Right cardiac atrium (tissue), 5 donors: ENCODE measurements at regions not wholly inside any gene's neighbourhood (a gene's known extent, or its start where the extent isn't known, plus 50 kb on each side); places are given as distances from the start of the nearest gene placed in this dataset.

Experiments used
- ATAC-seq, 2 donors: fragments of 200-7000 bp; cut with Tn5 transposase; one replicate each; pipeline versions ENCODE4 v1.8.0 to v1.9.1; 2020; ENCODE audit warnings: moderate library complexity in 2 of 2, mild to moderate bottlenecking in 1 of 2
- DNase-seq, 3 donors: peaks; one replicate each; pipeline ENCODE4 v3.0.0-alpha.2; 2020
- H3K27ac ChIP-seq: one replicate; pipeline ENCODE4 v1.5.1; 2013; ENCODE audit warnings: mild to moderate bottlenecking, low read length, control low read depth, moderate library complexity
- H3K27me3 ChIP-seq: one replicate; pipeline ENCODE4 v1.6.1; 2013; ENCODE audit not compliant: control insufficient read depth, insufficient read depth
- H3K4me1 ChIP-seq: one replicate; pipeline ENCODE4 v1.6.1; 2013; ENCODE audit warnings: low read length; ENCODE audit not compliant: control insufficient read depth, insufficient read depth
- H3K4me3 ChIP-seq: one replicate; pipeline ENCODE4 v1.5.1; 2013; ENCODE audit warnings: low read length, control low read depth
- H3K9me3 ChIP-seq: one replicate; pipeline ENCODE4 v1.6.1; 2013; ENCODE audit warnings: low read length; ENCODE audit not compliant: control insufficient read depth
- WGBS: extraction: QIAGEN DNeasy Blood & Tissue Kit; methylation state at CpG from one replicate; pipeline ENCODE4 v1.1.7; 2013; 5-methylcytosine and 5-hydroxymethylcytosine counted together
- intact Hi-C, 4 donors: fragments of 100-400 bp; cut with DNase I; formaldehyde crosslinking; loops; one replicate each; pipeline versions ENCODE4 v1.11.0 to v1.14.0; 2022 to 2023
- donor health status: healthy with polysubstance abuse.
- donor health status: DM: no; HTN: yes; CAD: no.
- donor health status: DM: no; HTN: no; CAD: no.
- donor health status: DM: no; HTN: yes; CAD: no; lungs with severe emphysema.
- donor health status: DM: yes; HTN: yes; CAD: no.

- intact Hi-C loops, result loop anchor here in 1 of 4 donors (10.0 kb wide), 1 partner anchor 248 kb away; no protein-coding TSS in a partner anchor
Observed at GRCh38 chr7:113412410-113412809, 294.1 kb upstream of the SMIM30 start.

GRCh38 chr7:113410796-113411195 lies 292.4 kb upstream of the SMIM30 start:
- 74% methylated on average over 1 of the region's 1 CpG for WGBS
- DNase-seq, result no peak
- no peak for ATAC-seq
- no peaks in the 10 kb centered on the region for H3K27me3 ChIP-seq
- no peak overlapping the region for H3K4me3 ChIP-seq
- H3K27ac ChIP-seq, result no peak overlapping the region
- no peaks in the 10 kb centered on the region for H3K4me1 ChIP-seq
- H3K9me3 ChIP-seq, result no peaks in the 10 kb centered on the region
- intact Hi-C loops, result loop anchor here in 1 of 4 donors (10.0 kb wide), 1 partner anchor 246 kb away; no protein-coding TSS in a partner anchor

More at GRCh38 chr7:113412410-113412809, 294.1 kb upstream of the SMIM30 start:
- Histone ChIP-seq H3K4me1 (no peaks in the 10 kb centered on the region), H3K9me3 (no peaks in the 10 kb centered on the region), H3K27ac (no peak overlapping the region), H3K4me3 (no peak overlapping the region), H3K27me3 (no peaks in the 10 kb centered on the region)
- ATAC-seq (no peak), DNase-seq (no peak)
- 92% methylated on average over 1 of the region's 1 CpG for WGBS

- no peak for DNase-seq
- Histone ChIP-seq H3K4me3 (no peak overlapping the region), H3K4me1 (no peaks in the 10 kb centered on the region), H3K27ac (no peak overlapping the region), H3K27me3 (no peaks in the 10 kb centered on the region), H3K9me3 (no peaks in the 10 kb centered on the region)
- intact Hi-C loops, result loop anchor here in 1 of 4 donors (10.0 kb wide), 1 partner anchor 296 kb away; no protein-coding TSS in a partner anchor
- no peak for ATAC-seq
- 53% methylated on average over 1 of the region's 1 CpG for WGBS
Observed at GRCh38 chr7:113408999-113409398, 290.6 kb upstream of the SMIM30 start.

- Histone ChIP-seq H3K9me3 (no peaks in the 10 kb centered on the region), H3K27ac (no peak overlapping the region), H3K4me1 (no peaks in the 10 kb centered on the region), H3K27me3 (no peaks in the 10 kb centered on the region), H3K4me3 (no peak overlapping the region)
- intact Hi-C loops, result loop anchor here in 1 of 4 donors (10.0 kb wide), 1 partner anchor 299 kb away; no protein-coding TSS in a partner anchor
- 86% methylated on average over 4 of the region's 4 CpGs for WGBS
- DNase-seq, result no peak
- ATAC-seq, result no peak
Observed at GRCh38 chr7:113405296-113406056, 287.1 kb upstream of the SMIM30 start.

- Histone ChIP-seq H3K27me3 (no peaks in the 10 kb centered on the region), H3K27ac (no peak overlapping the region), H3K4me3 (no peak overlapping the region), H3K9me3 (no peaks in the 10 kb centered on the region), H3K4me1 (no peaks in the 10 kb centered on the region)
- no peak for ATAC-seq
- DNase-seq, result no peak
- intact Hi-C loops, result loop anchor here in 1 of 4 donors (10.0 kb wide), 1 partner anchor 301 kb away; no protein-coding TSS in a partner anchor
- WGBS, result 60% methylated on average over 8 of the region's 8 CpGs
Observed at GRCh38 chr7:113404245-113404644, 285.9 kb upstream of the SMIM30 start.

- ATAC-seq, result no peak
- DNase-seq, result no peak
- H3K9me3 ChIP-seq, result no peaks in the 10 kb centered on the region
- intact Hi-C loops, result loop anchor here in 1 of 4 donors (10.0 kb wide), 1 partner anchor 302 kb away; no protein-coding TSS in a partner anchor
- no peak overlapping the region for H3K4me3 ChIP-seq
- no peak overlapping the region for H3K27ac ChIP-seq
- H3K4me1 ChIP-seq, result no peaks in the 10 kb centered on the region
- no peaks in the 10 kb centered on the region for H3K27me3 ChIP-seq
Observed at GRCh38 chr7:113402482-113402881, 284.1 kb upstream of the SMIM30 start.

GRCh38 chr7:113402005-113402404 lies 283.7 kb upstream of the SMIM30 start:
- Histone ChIP-seq H3K27me3 (no peaks in the 10 kb centered on the region), H3K9me3 (no peaks in the 10 kb centered on the region), H3K4me1 (no peaks in the 10 kb centered on the region), H3K4me3 (no peak overlapping the region), H3K27ac (no peak overlapping the region)
- ATAC-seq, result no peak
- intact Hi-C loops, result loop anchor here in 1 of 4 donors (10.0 kb wide), 1 partner anchor 303 kb away; no protein-coding TSS in a partner anchor
- no peak for DNase-seq
- 38% methylated on average over 2 of the region's 2 CpGs for WGBS

GRCh38 chr7:113394856-113395255 lies 276.5 kb upstream of the SMIM30 start:
- no peaks in the 10 kb centered on the region for H3K4me1 ChIP-seq
- H3K27me3 ChIP-seq, result no peaks in the 10 kb centered on the region
- no peaks in the 10 kb centered on the region for H3K9me3 ChIP-seq
- ATAC-seq (no peak), DNase-seq (no peak)
- no peak overlapping the region for H3K4me3 ChIP-seq
- intact Hi-C loops, result no loop called here
- 70% methylated on average over 3 of the region's 3 CpGs for WGBS
- no peak overlapping the region for H3K27ac ChIP-seq

GRCh38 chr7:113392841-113393540 lies 274.6 kb upstream of the SMIM30 start:
- Histone ChIP-seq H3K4me1 (no peaks in the 10 kb centered on the region), H3K4me3 (no peak overlapping the region), H3K9me3 (no peaks in the 10 kb centered on the region), H3K27me3 (no peaks in the 10 kb centered on the region), H3K27ac (no peak overlapping the region)
- DNase-seq (no peak), ATAC-seq (no peak)
- intact Hi-C loops, result no loop called here
- WGBS, result 53% methylated on average over 2 of the region's 2 CpGs

- DNase-seq (no peak), ATAC-seq (no peak)
- Histone ChIP-seq H3K4me1 (no peaks in the 10 kb centered on the region), H3K27me3 (no peaks in the 10 kb centered on the region), H3K4me3 (no peak overlapping the region), H3K9me3 (no peaks in the 10 kb centered on the region), H3K27ac (no peak overlapping the region)
- intact Hi-C loops, result no loop called here
- WGBS, result 39% methylated on average over 6 of the region's 6 CpGs
Observed at GRCh38 chr7:113392421-113392820, 274.1 kb upstream of the SMIM30 start.

GRCh38 chr7:113389112-113389646 lies 270.8 kb upstream of the SMIM30 start:
- no peak for ATAC-seq
- H3K4me1 ChIP-seq, result no peaks in the 10 kb centered on the region
- no peaks in the 10 kb centered on the region for H3K9me3 ChIP-seq
- intact Hi-C loops, result no loop called here
- 51% methylated on average over 2 of the region's 2 CpGs for WGBS
- DNase-seq, result no peak
- H3K27ac ChIP-seq, result no peak overlapping the region
- no peaks in the 10 kb centered on the region for H3K27me3 ChIP-seq
- no peak overlapping the region for H3K4me3 ChIP-seq
